H1 (cell line): ENCODE measurements at regions not wholly inside any gene's neighbourhood (a gene's known extent, or its start where the extent isn't known, plus 50 kb on each side); places are given as distances from the start of the nearest gene placed in this dataset.

Source experiments
- CTCF ChIA-PET: fragments of 300-600 bp; sonication (Branson Sonifier 250); formaldehyde crosslinking; loops from one replicate; lab custom pipeline; 2021; ENCODE audit not compliant: partially characterized antibody; lab: Charles Lee
- POLR2A ChIA-PET: fragments of 300-600 bp; sonication (Branson Sonifier 250); formaldehyde crosslinking; loops from one replicate; lab custom pipeline; 2021; ENCODE audit warnings: inconsistent platforms; ENCODE audit not compliant: partially characterized antibody; lab: Charles Lee
- DNase-seq, 2 experiments: peaks; one replicate each; pipeline versions ENCODE4 v3.0.0 to v3.0.0-alpha.2; 2010 to 2022; ENCODE audit warnings: low spot score in 2 of 2, low read depth in 1 of 2, mixed read lengths in 1 of 2
- FAIRE-seq: peaks from 2 replicates; lab custom pipeline; 2011; peaks lifted over from hg19 to GRCh38; lab: Jason Lieb, UNC
- H2AFZ ChIP-seq: 2 replicates; pipeline ENCODE4 v1.8.1; 2012; ENCODE audit warnings: low read length, inconsistent platforms
- H2AK5ac ChIP-seq: 2 replicates; pipeline ENCODE4 v1.6.1; 2013; ENCODE audit warnings: low read depth, low read length
- H2BK120ac ChIP-seq: replicated peaks from 2 replicates; pipeline ENCODE3; 2013; ENCODE audit warnings: low read depth, low read length, inconsistent platforms
- H2BK12ac ChIP-seq: 2 replicates; pipeline ENCODE4 v1.6.1; 2013; ENCODE audit warnings: low read depth, low read length
- H2BK15ac ChIP-seq: 2 replicates; pipeline ENCODE4 v1.6.1; 2013; ENCODE audit warnings: low read length
- H2BK20ac ChIP-seq: 2 replicates; pipeline ENCODE4 v1.6.1; 2013; ENCODE audit warnings: low read length
- H2BK5ac ChIP-seq: 2 replicates; pipeline ENCODE4 v1.6.1; 2013; ENCODE audit warnings: low read depth, low read length
- H3K14ac ChIP-seq: 2 replicates; pipeline ENCODE4 v1.6.1; 2013; ENCODE audit warnings: inconsistent platforms; ENCODE audit not compliant: insufficient read length
- H3K18ac ChIP-seq: 2 replicates; pipeline ENCODE4 v1.6.1; 2013; ENCODE audit warnings: low read length; ENCODE audit errors: extremely low read depth
- H3K23ac ChIP-seq: 2 replicates; pipeline ENCODE4 v1.6.1; 2013; ENCODE audit warnings: inconsistent platforms; ENCODE audit not compliant: insufficient read length
- H3K23me2 ChIP-seq: 2 replicates; pipeline ENCODE4 v1.6.1; 2013; ENCODE audit warnings: low read depth, low read length
- H3K27ac ChIP-seq: 2 replicates; pipeline ENCODE4 v1.6.1; 2011; ENCODE audit warnings: low read depth, low read length, inconsistent platforms
- H3K27me3 ChIP-seq, 4 experiments: replicated peaks in 1 of 4; 1 replicate in 1 of 4; 2 replicates in 3 of 4; pipeline versions ENCODE4 v1.6.1 to v1.8.1; 2011 to 2013; ENCODE audit warnings: low read length in 3 of 4, mild to moderate bottlenecking in 3 of 4, inconsistent platforms in 2 of 4, mixed read lengths in 2 of 4, moderate library complexity in 1 of 4; ENCODE audit not compliant: control insufficient read depth in 3 of 4, insufficient read depth in 3 of 4; ENCODE audit errors: extremely low read depth in 1 of 4
- H3K36me3 ChIP-seq, 4 experiments: 2 replicates each; pipeline versions ENCODE4 v1.6.1 to v1.8.1; 2011 to 2013; ENCODE audit warnings: mild to moderate bottlenecking in 4 of 4, low read length in 3 of 4, moderate library complexity in 2 of 4, control low read depth in 1 of 4, inconsistent platforms in 1 of 4; ENCODE audit not compliant: insufficient read depth in 4 of 4, control insufficient read depth in 2 of 4
- H3K4ac ChIP-seq: replicated peaks from 2 replicates; pipeline ENCODE3; 2013; ENCODE audit warnings: low read length, low read depth, mixed read lengths, inconsistent platforms; ENCODE audit not compliant: insufficient read length
- H3K4me1 ChIP-seq, 4 experiments: replicated peaks in 1 of 4; 1 replicate in 1 of 4; 2 replicates in 3 of 4; pipeline versions ENCODE4 v1.6.1 to v1.8.1; 2011 to 2013; ENCODE audit warnings: low read length in 3 of 4, inconsistent platforms in 2 of 4, mixed read lengths in 1 of 4; ENCODE audit not compliant: insufficient read depth in 4 of 4, control insufficient read depth in 3 of 4
- H3K4me2 ChIP-seq, 2 experiments: 2 replicates each; pipeline versions ENCODE4 v1.6.1 to v1.8.1; 2011 to 2013; ENCODE audit warnings: low read depth in 2 of 2, low read length in 2 of 2, control low read depth in 1 of 2, inconsistent platforms in 1 of 2, mild to moderate bottlenecking in 1 of 2; ENCODE audit not compliant: insufficient read depth in 1 of 2
- H3K4me3 ChIP-seq, 4 experiments: fragments of 200-600, 300-600 bp in 1 of 4; sonication (generic), shearing (Covaris generic), sonication (Bioruptor Twin) in 1 of 4; 2 replicates each; pipeline versions ENCODE4 v1.5.1 to v1.8.1; 2011 to 2016; ENCODE audit warnings: low read length in 4 of 4, low read depth in 3 of 4, control low read depth in 2 of 4, inconsistent platforms in 2 of 4, mild to moderate bottlenecking in 2 of 4, mixed read lengths in 1 of 4, moderate library complexity in 1 of 4; ENCODE audit not compliant: insufficient read depth in 2 of 4; ENCODE audit errors: extremely low read depth in 1 of 4
- H3K56ac ChIP-seq: replicated peaks from 2 replicates; pipeline ENCODE3; 2013; ENCODE audit warnings: low read depth, mild to moderate bottlenecking, mixed read lengths, low read length, inconsistent platforms; ENCODE audit not compliant: insufficient read length
- H3K79me1 ChIP-seq: 2 replicates; pipeline ENCODE4 v1.6.1; 2013; ENCODE audit warnings: low read depth, low read length, control low read depth
- H3K79me2 ChIP-seq, 2 experiments: 2 replicates each; pipeline versions ENCODE4 v1.6.1 to v1.8.1; 2012 to 2013; ENCODE audit warnings: low read length in 2 of 2, mild to moderate bottlenecking in 2 of 2, inconsistent platforms in 1 of 2; ENCODE audit not compliant: insufficient read depth in 2 of 2, control insufficient read depth in 1 of 2
- H3K9ac ChIP-seq, 4 experiments: replicated peaks in 1 of 4; 1 replicate in 1 of 4; 2 replicates in 3 of 4; pipeline versions ENCODE4 v1.6.1 to v1.8.1; 2011 to 2013; ENCODE audit warnings: low read depth in 3 of 4, low read length in 3 of 4, control low read depth in 2 of 4, mild to moderate bottlenecking in 2 of 4, moderate library complexity in 2 of 4, inconsistent platforms in 1 of 4; ENCODE audit errors: extremely low read depth in 1 of 4
- H3K9me3 ChIP-seq, 2 experiments: 2 replicates each; pipeline versions ENCODE4 v1.6.1 to v1.8.1; 2012 to 2013; ENCODE audit warnings: mild to moderate bottlenecking in 2 of 2, moderate library complexity in 2 of 2, control low read depth in 1 of 2, inconsistent platforms in 1 of 2, low read depth in 1 of 2, low read length in 1 of 2, mixed read lengths in 1 of 2; ENCODE audit not compliant: insufficient read depth in 2 of 2
- H4K20me1 ChIP-seq, 2 experiments: replicated peaks in 1 of 2; 2 replicates each; pipeline versions ENCODE3 to v1.8.1; 2011 to 2013; ENCODE audit warnings: inconsistent platforms in 2 of 2, low read length in 2 of 2, mild to moderate bottlenecking in 1 of 2; ENCODE audit not compliant: insufficient read depth in 2 of 2, control insufficient read depth in 1 of 2
- H4K5ac ChIP-seq: 2 replicates; pipeline ENCODE4 v1.6.1; 2013; ENCODE audit warnings: low read length, low read depth, mixed read lengths, inconsistent platforms; ENCODE audit not compliant: insufficient read length
- H4K8ac ChIP-seq: 2 replicates; pipeline ENCODE4 v1.8.0; 2013; ENCODE audit warnings: mild to moderate bottlenecking, moderate library complexity, low read length, inconsistent platforms; ENCODE audit not compliant: insufficient read depth; ENCODE audit errors: extremely low read depth
- H4K91ac ChIP-seq: replicated peaks from 2 replicates; pipeline ENCODE3; 2013; ENCODE audit warnings: low read length, mixed read lengths, inconsistent platforms; ENCODE audit not compliant: insufficient read length
- CREB1 ChIP-seq: IDR thresholded peaks from 2 replicates; pipeline ENCODE4 v1.6.1; 2012; ENCODE audit warnings: inconsistent platforms
- EZH2 ChIP-seq: fragments of 200-600 bp; sonication (generic); IDR thresholded peaks from 2 replicates; pipeline ENCODE4 v1.7.1; 2012; ENCODE audit warnings: low read depth, mild to moderate bottlenecking, moderate library complexity, low read length, inconsistent platforms; ENCODE audit not compliant: severe bottlenecking
- JUN ChIP-seq: IDR thresholded peaks from 2 replicates; pipeline ENCODE4 v1.6.1; 2011; ENCODE audit warnings: low read depth, mild to moderate bottlenecking, improper control_type of control experiment, low read length
- RNF2 ChIP-seq: fragments of 200-900, 300-1000 bp; sonication (generic); IDR thresholded peaks from 2 replicates; pipeline ENCODE4 v1.7.1; 2016; ENCODE audit warnings: borderline replicate concordance, low read depth, mild to moderate bottlenecking, antibody characterized with exemption, low read length; ENCODE audit not compliant: poor library complexity, severe bottlenecking; ENCODE audit errors: missing control alignments
- SIRT6 ChIP-seq: IDR thresholded peaks from one replicate; pipeline ENCODE4 v1.7.1; 2012; ENCODE audit warnings: low read length, inconsistent platforms
- SP1 ChIP-seq: IDR thresholded peaks from 2 replicates; pipeline ENCODE4 v1.6.1; 2011; ENCODE audit warnings: low read depth, low read length
- SP2 ChIP-seq: IDR thresholded peaks from 2 replicates; pipeline ENCODE4 v1.6.1; 2012; ENCODE audit warnings: mild to moderate bottlenecking, low read length, inconsistent platforms
- WGBS, 2 experiments: shearing (Covaris generic) in 1 of 2; methylation state at CpG; one replicate each; pipeline versions ENCODE4 v1.1.6 to v1.1.7; 2013 to 2015; ENCODE audit warnings: low lambda C conversion rate in 2 of 2, mixed read lengths in 2 of 2, inconsistent platforms in 1 of 2, low coverage in 1 of 2, missing lambda C conversion rate in 1 of 2; ENCODE audit not compliant: insufficient replicate concordance in 2 of 2, insufficient coverage in 1 of 2, insufficient read length in 1 of 2; ENCODE audit errors: extremely low coverage in 1 of 2, missing lambda C conversion rate in 1 of 2; 5-methylcytosine and 5-hydroxymethylcytosine counted together

GRCh38 chr1:163770265-163770664 is 448.5 kb downstream of the NUF2 start:
- ChIA-PET POLR2A (no interaction called here), CTCF (no interaction called here)
- Histone ChIP-seq H3K18ac (no peak overlapping the region), H3K4ac (no peak overlapping the region), H4K5ac (no peak overlapping the region), H3K23me2 (no peaks in the 10 kb centered on the region), H4K20me1 (no peaks in the 10 kb centered on the region), H3K4me3 (no peak overlapping the region), H2BK15ac (no peak overlapping the region), H3K9ac (no peak overlapping the region), H4K91ac (no peak overlapping the region), H3K27me3 (no peaks in the 10 kb centered on the region; a peak in 1 of 7 replicates), H3K56ac (no peak overlapping the region), H3K14ac (no peak overlapping the region), H3K23ac (no peak overlapping the region), H3K27ac (no peak overlapping the region), H2AFZ (0 out of 2 replicates have a peak overlapping the region, but pooled peaks have one; percentile 5), H3K79me1 (no peaks in the 10 kb centered on the region), H2BK20ac (no peak overlapping the region), H2BK12ac (no peak overlapping the region), H2BK5ac (no peak overlapping the region), H3K79me2 (no peaks in the 10 kb centered on the region), H2BK120ac (no peak overlapping the region), H3K36me3 (no peaks in the 10 kb centered on the region), H4K8ac (no peak overlapping the region), H2AK5ac (no peak overlapping the region), H3K4me2 (no peak overlapping the region), H3K9me3 (no peaks in the 10 kb centered on the region), H3K4me1 (no peaks in the 10 kb centered on the region)
- no peak for DNase-seq
- no peak for TF ChIP-seq RNF2
- no peak for TF ChIP-seq SP1
- no peak for TF ChIP-seq SIRT6
- no peak for TF ChIP-seq EZH2
- TF ChIP-seq JUN, result no peak
- no peak for TF ChIP-seq SP2
- TF ChIP-seq CREB1, result no peak
- 94% methylated on average over 4 of the region's 4 CpGs; no CpG with 5 or more reads in 1 of the 2 experiments for WGBS, 2 experiments
- FAIRE-seq, result no peak
